T-helper 1 cell (primary cell): ENCODE measurements at regions not wholly inside any gene's neighbourhood (a gene's known extent, or its start where the extent isn't known, plus 50 kb on each side); places are given as distances from the start of the nearest gene placed in this dataset.
"Not testable (repeated sequence)": the region's sequence is repeated elsewhere in the genome, so short reads cannot be mapped to it uniquely, and the experiment has no call there.

Source experiments
- DNase-seq, 5 donors: peaks; one replicate each; pipeline ENCODE4 v3.0.0-alpha.2; 2012 to 2020

DNA sequence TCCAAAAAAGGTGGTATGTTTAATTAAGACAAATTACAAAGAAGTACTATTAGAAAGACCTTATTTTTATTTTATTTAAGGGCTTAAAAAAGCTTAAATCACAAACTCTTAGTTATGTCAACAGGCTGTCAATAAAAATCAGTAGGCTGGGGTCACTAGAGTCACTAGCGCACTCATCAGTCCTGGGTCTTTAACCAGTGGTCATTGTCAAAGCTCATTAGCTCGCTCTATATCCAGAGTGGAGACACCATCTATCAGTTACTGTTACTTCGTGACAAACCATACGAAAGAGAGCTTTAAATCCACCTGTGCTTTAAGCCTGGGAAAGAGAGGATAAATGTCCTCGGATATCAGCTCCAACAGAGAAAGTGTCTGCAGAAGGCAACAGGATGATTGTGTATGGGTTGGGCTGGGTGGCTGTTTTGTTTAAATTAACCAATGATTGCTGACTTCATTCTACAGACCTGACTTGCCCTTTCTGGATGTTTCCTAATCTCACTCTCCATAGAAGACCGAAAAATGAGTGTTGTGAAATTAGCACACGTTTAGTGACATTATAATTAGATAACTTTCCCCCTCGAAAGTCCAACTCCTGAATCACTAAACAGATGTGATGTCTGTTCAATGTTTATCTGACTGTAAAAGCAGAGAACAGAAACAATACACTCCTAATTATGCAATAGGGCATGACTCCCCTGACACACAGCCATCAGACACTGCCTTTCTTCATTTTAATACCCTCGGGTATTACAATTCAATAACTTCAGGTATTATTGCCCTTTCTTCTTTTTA, 123.6 kb upstream of the TNPO1 start:
- no peak for DNase-seq

DNA sequence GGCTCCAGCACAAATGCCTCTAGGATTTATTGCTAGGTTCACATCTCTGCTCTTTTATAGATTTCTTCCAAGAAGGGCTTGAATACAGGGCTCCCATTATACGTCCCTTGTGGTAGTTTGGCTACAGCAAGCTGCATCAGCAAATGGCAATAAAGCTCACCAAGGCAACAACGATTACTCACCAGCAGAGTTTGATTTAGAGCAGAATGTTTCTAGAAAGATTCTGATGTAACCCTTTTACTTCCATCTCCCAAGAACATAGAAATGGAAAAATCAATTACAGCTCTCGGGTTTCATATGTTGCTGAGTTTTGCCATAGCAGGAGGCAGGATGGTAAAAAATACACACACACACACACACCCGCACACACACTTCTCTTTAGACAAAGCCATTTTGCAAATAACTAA, 124.2 kb upstream of the TNPO1 start:
- no peak for DNase-seq

DNA sequence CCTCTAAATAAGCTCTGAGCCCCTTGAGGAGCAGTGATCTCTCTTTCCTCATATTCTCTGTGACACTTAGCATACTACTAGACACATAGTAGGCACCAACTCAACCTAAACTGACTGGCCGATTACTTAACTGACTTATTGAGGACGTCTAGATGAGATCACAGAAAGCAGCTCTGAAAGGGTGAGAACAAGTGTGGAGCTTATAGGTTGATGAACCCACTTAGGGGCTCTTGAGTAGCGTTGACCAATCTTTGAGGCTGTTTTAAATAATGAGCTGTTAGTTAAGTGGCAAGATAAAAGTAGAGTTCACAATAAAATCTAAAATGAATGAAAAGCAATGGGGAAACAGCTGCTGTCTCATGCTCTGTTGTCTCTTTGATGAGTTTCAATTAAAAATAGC, 124.7 kb upstream of the TNPO1 start:
- DNase-seq, result no peak

DNA sequence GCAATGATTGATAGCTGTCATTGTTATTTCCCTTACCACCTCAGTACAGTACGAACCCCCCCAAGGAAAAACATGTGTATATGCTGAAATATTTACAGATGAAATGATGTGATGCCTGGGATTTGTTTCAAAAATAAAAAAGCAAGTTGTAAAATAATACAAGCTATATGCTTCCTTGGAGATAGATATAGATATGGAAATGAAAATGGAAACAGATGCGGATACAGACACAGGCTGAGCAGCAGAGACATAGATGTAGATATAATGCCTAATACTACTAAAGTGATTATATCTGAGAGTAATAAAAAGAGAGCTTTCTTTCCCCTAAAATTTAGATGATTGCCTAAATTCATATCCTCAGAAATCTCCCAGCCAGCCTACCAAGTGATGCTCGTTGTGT, 127.5 kb upstream of the TNPO1 start:
- DNase-seq, result no peak

DNA sequence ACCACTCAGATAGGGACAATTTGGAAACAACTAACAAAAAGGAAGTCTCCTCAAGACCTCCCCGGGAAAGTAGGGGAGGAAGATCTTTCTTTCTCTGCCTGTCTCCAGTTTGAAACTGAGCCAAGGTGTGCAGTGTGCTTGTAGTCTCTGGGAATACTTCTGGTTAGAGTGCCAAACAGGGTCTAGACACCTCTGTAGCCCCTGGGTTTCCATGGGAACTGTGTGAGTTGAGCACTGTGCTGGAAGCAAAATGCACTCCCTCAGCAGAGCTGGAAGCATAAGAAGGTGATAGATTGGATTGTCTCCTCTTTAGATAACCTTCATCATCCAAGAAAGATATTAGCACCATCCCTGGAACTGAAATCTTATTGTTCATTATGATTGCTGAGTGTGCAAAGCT, 129.2 kb upstream of the TNPO1 start:
- DNase-seq, result no peak

DNA sequence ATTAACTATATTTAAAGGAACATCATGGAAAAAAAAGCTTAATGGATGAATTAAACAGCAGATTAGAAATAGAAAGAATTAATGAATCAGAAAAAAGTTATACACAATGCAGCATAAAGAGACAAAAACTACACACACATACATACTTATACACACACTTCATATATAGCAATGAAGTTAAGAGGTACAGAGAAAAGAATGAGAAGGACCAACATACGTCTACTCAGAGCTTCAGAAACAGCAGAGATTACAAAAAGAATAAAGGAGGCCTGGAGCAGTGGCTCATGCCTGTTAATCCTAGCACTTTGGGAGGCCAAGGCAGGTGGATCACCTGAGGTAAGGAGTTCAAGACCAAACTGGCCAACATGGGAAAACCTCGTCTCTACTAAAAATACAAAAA, 133.9 kb upstream of the TNPO1 start:
- DNase-seq, result no peak

DNA sequence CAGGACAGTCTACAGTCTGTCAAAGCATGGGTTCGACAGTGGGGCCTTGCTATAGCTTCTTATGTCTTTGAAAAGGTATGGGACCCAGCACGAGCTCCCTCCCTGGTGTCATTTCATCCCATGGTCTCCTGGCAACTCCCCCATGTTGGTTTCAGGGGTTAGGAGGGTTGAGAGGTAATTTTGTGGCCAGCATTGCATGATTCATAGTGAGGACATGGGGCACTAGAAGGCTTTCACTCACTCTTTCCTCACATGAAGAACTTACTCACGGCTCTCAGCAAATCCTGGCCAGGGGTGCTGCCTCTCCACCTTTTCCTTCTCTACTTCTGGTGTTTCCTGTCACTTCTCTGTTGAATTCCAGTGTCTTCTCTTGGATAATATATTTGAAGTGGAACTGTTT, 134.7 kb upstream of the TNPO1 start:
- no peak for DNase-seq

DNA sequence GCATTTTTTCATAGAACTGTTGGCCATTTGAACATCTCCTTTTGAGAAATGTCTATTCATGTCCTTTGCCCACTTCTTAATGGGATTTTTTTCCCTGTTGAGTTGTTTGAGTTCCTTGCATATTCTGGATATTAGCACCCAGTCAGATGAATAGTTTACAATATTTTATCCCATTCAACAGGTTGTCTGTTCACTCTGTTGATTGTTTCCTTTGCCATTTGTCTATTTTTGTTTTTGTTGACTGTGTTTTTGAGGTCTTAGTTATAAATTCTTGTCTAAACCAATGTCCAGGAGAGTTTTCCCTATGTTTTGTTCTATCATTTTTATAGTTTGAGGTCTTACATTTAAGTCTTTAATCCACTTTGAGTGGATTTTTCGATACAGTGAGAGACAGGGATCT, 139.0 kb upstream of the TNPO1 start:
- DNase-seq, result no peak

DNA sequence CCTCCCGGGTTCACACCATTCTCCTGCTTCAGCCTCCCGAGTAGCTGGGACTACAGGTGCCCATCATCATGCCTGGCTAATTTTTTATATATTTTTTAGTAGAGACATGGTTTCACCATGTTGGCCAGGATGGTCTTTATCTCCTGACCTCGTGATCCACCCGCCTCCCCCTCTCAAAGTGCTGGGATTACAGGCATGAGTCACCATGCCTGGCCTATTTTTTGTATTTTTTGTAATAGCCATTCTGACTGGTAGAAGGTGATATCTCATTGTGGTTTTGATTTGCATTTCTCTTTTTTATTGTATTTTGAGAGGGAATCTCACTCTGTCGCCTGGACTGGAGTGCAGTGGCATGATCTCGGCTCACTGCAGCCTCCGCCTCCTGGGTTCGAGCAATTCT, 139.6 kb upstream of the TNPO1 start:
- not testable (repeated sequence) for DNase-seq

DNA sequence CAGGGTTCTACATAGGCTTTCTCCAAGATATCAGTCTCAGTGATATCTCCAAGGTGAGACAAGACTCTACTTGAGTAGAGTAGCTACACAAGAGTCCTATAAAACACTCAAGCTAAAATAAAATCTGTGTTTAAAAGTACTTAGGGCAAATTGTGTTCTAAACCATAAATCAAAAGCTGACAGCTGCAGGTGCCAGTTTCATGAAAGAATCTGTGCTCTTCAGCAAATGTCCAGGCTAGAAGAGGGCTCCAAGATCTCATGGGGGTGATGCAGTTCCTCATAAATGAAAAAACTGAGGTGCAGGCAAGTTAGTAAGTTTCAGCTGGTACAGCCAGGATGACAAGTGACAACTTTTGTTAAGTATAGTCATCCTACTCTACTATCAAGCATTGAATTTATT, 142.8 kb upstream of the TNPO1 start:
- no peak for DNase-seq

DNA sequence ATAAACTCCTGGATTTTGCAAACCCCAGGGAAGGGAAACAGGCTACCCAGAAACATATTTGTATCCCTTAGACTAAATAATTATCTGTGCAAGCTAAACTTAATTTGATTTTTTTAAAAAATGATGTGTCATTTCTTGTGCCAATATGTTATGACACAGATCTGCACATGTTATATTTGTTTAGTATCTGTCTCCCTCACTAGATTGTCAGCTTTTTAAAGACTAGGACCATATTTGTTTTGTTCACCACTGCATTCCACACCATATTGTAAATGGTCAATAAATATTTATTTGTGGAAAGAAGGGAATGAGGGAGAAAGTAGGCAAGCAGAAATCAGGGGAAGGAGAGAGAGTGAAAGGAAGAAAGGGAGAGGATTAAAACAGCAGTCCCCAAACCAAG, 143.3 kb upstream of the TNPO1 start:
- DNase-seq, result no peak

DNA sequence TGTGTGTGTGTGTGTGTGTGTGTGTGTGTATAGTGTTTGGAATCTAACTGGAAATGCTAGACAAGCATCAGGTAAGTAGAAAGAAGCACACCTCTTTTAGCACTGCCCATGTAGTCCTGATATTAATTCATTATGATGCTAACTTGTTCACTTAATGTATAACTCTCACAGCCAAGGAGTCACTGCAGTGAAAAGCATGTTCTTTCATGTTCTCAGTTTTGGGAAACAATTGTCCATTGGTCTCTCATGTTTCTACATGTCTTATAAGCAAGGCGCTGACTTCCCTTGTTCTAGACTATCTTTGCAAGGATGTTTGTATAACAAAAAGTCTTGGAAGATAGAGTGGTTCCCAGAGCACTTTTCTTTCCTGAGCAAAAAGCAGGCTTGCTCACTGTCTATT, 148.8 kb upstream of the TNPO1 start:
- no peak for DNase-seq

DNA sequence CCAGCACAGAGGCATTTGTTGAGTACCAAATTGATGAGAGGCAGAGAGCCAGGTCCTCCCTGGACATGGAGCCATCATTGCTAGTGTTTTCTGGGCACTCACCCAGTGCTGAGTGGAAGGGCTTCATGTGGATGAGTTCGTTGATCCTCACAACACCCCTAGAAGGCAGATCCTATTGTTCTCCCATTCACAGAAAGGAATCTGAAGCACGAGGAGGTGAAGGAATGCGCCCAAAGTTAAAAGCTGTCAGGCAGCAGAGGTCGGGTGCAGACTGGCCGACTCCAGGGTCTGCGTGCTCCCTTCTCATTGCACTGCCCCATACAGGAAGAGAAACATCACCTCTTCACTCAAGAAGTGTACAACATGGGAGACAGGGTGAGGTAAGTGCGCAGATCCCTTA, 153.5 kb upstream of the TNPO1 start:
- DNase-seq, result no peak

DNA sequence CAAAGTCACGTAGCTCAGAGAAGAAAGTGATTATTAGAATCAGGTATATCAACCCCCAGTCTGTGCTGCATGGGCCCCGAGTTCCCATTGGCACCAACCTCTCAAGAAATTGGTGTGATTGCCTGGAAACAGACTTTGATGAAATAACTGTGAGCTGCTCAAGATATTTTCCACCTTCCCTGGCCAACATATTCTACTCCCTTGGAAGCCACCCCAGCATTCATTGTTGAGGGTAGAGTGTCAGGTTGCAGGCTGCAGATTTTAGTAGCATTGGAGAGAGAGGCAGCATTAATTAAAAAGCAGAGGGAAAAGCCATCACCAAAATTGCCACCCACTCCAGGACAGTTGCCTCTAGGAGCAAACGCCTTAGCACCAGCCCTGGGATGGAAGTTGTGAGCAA, 154.2 kb upstream of the TNPO1 start:
- no peak for DNase-seq

DNA sequence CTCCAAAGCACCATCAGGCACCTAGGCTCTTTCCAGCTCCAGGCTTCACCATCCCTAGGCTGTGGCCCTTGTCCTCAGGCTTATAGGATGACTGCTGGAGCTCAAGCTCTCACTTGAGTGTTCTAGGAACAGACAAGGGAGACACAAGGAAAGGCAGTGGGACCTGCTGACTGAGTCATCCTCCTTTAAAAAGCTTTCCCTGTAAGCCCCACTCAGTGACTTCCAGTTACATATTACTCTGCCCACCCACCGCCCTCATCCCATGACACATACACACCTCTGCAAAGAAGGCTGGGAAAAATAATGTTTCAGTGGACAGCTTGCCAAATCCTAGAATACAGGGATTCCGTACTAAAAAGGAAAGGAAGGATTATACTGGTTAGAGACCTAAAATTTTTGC, 154.2 kb upstream of the ZNF366 start:
- no peak for DNase-seq

DNA sequence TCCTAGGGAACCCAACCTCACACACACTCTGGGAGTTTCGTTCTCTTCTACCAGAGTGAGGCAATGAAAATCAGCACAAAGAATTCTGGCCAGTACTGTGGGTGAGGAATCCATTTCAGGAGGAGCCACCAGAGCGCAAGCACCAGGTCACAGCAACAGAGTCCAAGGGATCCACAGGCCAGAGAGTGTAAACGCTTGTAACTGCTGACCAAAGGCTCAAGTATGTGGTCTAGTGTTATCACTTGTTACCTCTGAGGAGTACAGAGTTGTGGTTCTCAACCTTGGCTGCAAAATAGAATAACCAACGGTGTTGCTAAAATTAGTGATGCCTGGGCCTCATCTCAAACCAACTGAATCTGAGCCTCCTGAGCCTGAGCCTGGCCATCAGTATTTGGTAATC, 152.5 kb upstream of the ZNF366 start:
- no peak for DNase-seq

DNA sequence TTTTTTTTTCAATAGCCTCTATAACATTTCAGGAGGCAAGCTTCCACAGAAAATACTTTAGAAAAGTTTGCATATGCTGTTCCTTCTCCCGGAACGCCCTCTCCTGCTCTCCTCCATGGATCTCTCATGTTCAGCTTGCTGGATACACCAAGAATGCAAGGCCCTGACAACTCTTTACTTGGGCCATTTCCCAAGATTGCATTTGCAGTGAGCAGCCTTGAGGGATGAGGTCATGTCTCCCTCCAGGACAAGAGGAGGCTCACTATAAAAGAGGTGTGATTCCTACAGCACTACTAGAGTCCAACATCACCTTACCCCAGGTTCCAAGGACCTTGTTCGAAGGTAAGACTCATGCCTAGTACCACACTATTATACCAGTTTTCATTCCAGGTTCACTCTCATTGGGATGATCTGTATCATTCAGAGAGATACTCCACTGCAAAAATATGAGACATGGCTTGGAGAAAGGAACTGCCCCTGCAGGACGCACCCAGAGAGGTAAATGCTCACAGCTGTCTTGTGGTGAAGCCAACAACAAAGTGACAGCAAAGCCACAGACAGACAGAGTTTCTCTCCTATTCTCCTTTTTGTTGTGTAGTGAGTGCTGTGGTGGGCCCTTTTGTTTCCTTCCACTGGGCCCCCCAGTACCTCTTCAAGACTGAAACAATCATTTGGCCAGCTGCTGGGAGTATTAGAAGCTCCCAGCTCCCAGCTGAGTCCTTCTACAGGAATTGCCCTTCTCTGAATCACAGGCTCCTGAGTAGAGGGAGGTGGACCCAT, 151.7 kb upstream of the ZNF366 start:
- DNase-seq, result no peak

DNA sequence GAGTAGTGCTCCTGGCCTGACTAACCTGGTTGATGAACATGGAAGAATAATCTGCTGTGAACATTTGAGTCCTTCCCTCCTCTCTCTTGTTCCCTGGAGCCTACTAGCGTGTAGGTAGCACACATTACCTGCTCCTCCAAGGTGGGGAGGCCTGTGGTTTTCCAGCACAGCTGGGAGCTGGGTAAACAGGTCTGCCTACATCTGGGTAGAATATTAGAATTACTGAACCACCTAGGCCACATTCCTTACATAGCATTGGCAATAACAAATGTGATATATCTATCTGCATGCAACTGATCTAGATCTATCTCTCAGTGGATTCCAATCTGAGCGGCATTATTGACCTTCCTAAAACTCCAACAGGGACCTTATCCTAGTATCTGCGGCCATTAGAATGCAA, 151.0 kb upstream of the ZNF366 start:
- DNase-seq, result no peak

DNA sequence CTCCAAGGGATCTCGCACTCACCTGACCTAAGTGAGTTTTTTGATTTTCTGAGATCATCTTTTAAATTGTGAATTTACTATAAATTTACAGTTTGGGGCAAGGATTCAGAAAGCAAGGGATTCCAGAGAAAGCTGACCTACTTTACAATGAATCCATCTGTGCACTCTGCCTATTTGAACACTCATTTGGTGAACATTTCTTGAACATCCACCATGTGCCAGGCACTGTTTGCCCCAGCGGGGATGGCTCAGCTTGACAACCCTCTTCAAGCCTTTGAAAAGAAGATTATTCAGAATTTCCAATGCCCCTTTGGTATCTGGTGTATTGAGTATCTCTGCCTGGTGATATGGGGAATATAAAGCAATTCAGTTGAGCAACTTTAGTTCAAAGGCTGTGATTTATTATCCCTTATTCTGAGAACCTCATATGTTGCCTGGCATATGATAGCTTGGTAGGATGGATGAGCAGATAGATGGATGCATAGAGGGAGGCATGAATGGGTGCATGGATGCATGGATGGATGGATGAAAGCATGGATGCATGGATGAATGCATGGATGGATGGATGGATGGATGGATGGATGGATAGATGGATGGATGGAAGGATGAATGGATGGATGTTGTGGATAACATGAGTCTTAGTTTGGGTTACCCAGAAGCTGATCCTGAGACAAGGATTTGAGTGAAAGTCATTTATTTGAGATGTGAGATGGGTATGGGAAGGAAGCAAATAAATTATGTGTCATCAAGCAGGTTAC, 149.7 kb upstream of the ZNF366 start:
- no peak for DNase-seq

DNA sequence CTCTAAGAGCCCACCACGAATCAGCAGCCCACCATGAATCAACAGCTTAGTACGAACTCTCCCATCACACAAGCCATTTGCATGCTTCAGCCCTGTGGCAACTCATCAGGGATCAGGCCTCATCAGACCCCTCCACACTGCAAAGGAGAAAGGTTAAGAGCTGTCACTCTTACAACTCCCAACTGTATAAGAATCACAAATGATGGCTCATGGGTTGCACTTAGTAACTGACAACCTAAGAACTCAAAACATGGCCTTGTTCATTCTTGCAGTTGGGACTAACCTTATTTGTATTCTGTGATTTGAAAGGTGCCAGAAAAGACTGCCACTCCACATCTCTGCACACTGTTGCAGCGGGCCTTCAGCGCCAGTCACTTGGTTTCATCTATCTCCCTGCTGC, 149.1 kb upstream of the ZNF366 start:
- no peak for DNase-seq

DNA sequence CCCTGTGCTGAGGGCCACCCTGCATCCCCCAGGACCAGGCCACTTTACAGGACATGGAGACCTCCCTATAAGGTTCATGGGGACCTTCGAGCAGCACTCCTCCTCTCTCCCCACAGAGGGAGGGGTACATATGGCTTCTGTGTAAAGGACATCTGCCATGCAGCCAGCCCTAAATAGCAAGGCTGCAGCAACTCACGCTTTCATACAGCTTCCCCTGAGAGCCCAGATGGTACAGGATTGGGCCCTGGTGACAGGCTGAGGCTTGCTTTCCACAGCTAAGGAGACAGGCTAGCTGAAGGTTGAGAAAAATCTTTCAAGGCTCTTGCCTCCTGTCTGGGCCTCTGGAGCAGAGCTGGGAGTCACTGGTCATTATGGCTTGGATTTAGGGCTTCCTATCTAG, 147.0 kb upstream of the ZNF366 start:
- no peak for DNase-seq

DNA sequence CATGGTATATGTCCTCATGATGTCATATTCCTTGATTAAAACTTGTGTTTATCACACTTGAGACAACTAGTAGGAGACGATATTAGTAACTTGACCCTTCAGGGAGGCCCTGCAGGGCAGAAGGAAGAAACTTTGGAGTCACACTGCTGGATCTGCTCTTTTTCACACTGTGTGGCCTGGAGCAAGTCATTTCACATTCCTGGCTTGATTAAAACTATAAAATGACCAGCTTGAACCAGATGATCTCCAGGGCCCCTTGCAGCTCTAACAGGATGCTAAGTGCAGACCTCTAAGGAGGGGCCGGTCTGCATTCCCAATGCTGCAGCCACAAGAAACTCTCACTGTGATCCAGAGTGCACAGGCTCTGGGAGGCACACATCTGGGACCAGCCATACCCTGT, 146.4 kb upstream of the ZNF366 start:
- no peak for DNase-seq

DNA sequence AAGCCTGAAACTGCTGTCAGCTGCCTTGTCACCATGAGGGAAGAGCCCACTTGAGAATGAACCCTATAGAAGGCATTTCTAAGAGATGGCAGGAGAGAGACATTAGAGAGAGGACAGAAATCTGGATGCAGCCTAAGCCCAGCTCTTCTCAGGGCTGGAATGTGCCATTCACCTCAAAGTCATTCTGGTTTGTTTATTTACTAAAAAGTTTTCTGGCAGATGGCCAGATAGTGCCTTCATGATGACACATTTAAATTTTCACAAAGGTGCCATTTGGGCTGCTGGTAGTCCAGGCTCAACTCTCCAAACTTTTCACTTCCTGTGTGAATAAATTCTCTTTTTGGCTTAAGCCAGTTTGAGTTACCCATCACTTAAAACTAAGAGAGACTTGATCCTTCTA, 144.6 kb upstream of the ZNF366 start:
- no peak for DNase-seq

DNA sequence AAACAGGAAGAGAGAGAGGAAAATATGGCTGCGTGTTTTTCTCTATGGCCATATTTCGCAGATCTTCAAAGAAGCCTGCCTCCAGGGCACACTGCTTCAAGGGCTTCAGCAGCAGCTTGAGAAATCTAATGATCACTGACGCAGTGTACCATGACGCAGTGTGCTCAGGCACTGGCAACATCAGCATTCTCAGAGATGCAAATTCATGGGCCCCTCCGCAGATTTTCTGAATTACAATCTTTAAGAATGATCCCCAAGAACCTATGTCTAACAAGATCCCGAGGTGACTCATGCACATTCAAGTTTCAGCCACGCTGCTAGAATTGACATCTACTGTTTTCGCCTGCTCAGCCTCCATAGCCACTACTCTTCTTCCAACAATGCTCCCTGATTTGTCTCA, 143.9 kb upstream of the ZNF366 start:
- DNase-seq, result no peak
